Activated T-helper 2 cell treated with anti-CD3 and anti-CD28 coated beads, Interferon-gamma antibody, Interleukin-2, Interleukin-4, amounts not matched to agents 10 μg/mL and 5 μg/mL and 100 μg/mL, durations not matched to agents 14 hours and 24 hours and 36 hours (primary cell): ENCODE measurements at regions not wholly inside any gene's neighbourhood (a gene's known extent, or its start where the extent isn't known, plus 50 kb on each side); places are given as distances from the start of the nearest gene placed in this dataset.
"Not testable (repeated sequence)": the region's sequence is repeated elsewhere in the genome, so short reads cannot be mapped to it uniquely, and the experiment has no call there.

Source experiments
- DNase-seq: peaks from one replicate; pipeline ENCODE4 v3.0.0; 2021; ENCODE audit warnings: low spot score
- H3K27ac Mint-ChIP-seq: one replicate; pipeline ENCODE4 v1.8.0; 2021; ENCODE audit warnings: mixed read lengths
- H3K27me3 Mint-ChIP-seq: one replicate; pipeline ENCODE4 v1.8.0; 2021; ENCODE audit warnings: low read depth, mixed read lengths
- H3K36me3 Mint-ChIP-seq: one replicate; pipeline ENCODE4 v1.8.0; 2021; ENCODE audit warnings: low read depth, mixed read lengths
- H3K4me1 Mint-ChIP-seq: one replicate; pipeline ENCODE4 v1.8.0; 2021; ENCODE audit warnings: low read depth, mixed read lengths
- H3K4me3 Mint-ChIP-seq: one replicate; pipeline ENCODE4 v1.8.0; 2021; ENCODE audit warnings: low read depth, mild to moderate bottlenecking, moderate library complexity, mixed read lengths
- H3K9me3 Mint-ChIP-seq: one replicate; pipeline ENCODE4 v1.8.0; 2021; ENCODE audit warnings: mixed read lengths
- intact Hi-C: fragments of 100-400 bp; cut with micrococcal nuclease; formaldehyde crosslinking; loops from one replicate; pipeline ENCODE4 v1.15.1; 2023

DNA sequence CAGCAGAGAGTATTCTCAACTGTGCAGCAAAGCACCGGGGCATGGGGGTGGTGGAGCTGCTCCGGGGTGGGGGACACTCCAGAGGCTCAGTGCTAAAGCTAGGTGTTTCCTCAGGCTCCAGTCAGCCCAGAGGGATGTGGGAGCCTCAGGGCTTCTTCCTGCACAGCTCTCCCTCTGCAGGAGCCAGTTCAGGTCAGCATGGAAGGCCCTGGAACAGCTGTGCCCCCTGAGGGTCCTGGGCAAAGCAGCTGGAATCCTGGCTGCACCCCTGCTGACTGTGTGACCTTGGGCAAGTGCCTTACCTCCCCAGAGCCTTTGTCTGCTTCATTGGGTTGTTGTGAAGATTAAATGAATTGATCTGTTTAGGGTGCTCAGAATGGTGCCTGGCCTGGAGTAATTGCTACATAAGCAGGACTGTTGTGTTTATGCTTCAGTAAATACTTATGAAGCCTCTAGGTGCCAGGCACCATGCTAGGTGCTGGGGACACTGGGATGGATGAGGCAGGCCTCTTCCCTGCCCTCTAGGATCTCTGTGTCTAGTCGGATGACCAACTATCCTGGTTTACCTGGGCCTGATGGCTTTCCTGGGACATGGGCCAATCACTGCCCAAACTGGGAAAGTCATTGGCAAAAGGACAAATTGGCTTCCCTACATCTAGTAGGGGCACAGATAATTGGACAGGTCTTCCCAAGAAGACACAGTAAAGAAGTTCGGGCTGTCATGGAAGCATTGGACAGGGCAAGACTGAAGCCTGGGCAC lies 64.2 kb upstream of the LCTL start:
- Mint-ChIP-seq H3K4me3 (no peak overlapping the region), H3K27me3 (peaks cover 2% of the 10 kb centered on the region), H3K27ac (no peak overlapping the region), H3K9me3 (no peaks in the 10 kb centered on the region), H3K36me3 (no peaks in the 10 kb centered on the region), H3K4me1 (peaks cover 4% of the 10 kb centered on the region)
- intact Hi-C loops, result no loop called here
- no peak for DNase-seq

DNA sequence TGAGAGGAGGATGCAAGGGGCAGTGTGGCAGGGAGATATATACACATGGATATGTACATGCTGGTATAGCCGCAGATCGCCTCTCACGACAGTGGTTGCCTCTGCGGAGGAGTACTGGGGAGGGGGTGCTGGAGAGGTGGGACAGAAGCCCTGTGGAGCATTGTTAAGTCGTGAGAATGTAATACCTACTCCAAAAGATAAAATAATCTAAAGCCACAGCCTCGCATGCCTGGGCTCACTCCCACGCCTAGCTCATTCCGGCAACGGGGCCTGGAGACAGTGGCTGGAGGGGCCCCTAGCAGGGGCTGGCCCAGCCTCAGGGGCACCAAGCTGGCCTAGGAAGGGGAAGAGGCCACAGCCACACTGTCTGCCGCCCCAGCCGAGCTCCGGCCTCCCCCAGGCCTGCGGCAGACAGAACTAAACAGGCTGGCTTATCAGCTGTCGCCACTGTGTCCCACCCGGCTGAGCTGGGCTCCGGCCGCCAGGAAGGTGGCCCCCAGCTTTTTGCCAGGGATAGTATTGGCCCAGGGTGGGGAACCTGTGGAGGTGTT lies 65.1 kb upstream of the LCTL start:
- no peak overlapping the region for H3K4me3 Mint-ChIP-seq
- H3K4me1 Mint-ChIP-seq, result peaks cover 4% of the 10 kb centered on the region
- H3K27ac Mint-ChIP-seq, result no peak overlapping the region
- intact Hi-C loops, result no loop called here
- H3K27me3 Mint-ChIP-seq, result no peaks in the 10 kb centered on the region
- DNase-seq, result no peak
- no peaks in the 10 kb centered on the region for H3K9me3 Mint-ChIP-seq
- H3K36me3 Mint-ChIP-seq, result no peaks in the 10 kb centered on the region

DNA sequence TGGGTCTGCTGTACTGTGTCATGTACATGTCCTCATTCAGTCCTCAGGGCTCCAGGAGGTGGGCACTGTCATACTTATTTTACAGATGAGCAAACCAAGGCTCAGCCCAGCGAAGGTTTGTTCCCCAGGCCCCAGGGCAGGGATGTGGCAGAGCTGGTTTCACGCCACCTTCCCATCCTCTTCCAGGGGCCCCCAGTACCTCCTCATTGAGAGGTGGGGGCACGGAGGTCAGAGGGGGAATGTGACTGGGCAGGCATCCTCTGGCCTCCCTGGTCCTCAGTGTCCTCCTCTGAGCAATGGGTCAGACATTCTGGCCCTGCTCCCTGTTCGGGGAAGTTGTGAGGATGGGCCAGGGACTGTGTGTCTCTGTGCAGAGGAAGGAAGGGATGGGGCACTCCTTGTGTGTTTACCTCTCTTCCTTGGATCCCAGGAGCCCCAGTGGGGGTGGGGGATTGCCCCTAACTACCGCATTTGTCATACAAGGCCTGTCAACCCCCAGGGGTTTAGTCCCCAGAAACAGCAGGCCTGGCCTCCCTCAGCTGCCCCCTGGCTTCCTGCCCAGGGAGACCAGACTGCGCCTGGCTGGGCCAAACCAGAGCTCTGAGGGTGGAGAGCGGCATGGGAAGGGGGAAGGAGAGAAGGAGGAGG lies 65.9 kb upstream of the LCTL start:
- Mint-ChIP-seq H3K4me1 (peaks cover 4% of the 10 kb centered on the region), H3K27ac (no peak overlapping the region), H3K9me3 (no peaks in the 10 kb centered on the region), H3K27me3 (no peaks in the 10 kb centered on the region), H3K36me3 (no peaks in the 10 kb centered on the region), H3K4me3 (no peak overlapping the region)
- intact Hi-C loops, result no loop called here
- no peak for DNase-seq

DNA sequence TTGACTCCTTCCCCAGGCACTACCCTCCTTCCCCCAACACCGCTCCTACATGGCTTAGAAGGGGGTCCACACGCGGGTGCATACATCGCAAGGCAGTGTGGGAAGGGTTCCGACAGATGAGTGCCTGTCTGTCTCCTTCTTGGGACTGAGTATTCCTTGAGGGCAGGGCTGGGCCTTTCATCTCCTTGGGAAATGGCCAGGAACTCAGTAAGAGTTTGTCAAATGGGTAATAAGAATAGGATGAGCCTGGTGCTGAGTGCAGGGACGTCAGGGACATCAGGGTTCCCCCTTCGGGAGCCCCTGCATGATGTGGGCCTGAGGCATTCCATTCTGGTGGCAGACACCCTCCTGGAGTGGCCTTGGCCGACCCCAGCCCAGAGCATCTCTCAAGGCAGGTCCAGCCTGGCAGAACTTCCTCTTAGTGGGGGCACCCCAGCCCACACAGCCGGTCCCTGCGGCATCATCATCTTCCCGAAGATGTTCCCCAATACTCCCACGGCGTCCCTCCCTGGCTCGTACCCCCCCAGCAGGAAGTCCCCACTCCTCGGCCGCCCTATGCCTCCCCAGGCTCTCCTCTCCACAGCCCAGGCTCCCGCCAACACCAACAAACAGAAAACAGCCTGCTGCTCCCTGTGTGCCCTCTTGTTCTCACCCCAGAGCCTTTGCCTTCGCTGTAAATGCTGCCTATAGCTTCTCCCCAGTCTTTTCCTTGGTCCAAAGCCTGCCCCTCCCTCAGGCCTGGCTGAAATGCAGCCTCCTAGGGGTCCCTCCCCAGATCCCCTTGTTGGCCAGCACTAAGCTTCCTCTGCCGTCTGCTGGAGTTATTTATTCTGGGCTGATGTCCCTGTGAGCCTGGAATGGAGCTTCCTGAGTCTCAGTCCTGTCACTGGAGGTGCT lies 67.5 kb upstream of the LCTL start:
- Mint-ChIP-seq H3K27me3 (no peaks in the 10 kb centered on the region), H3K27ac (no peak overlapping the region), H3K36me3 (no peaks in the 10 kb centered on the region), H3K4me3 (no peak overlapping the region), H3K9me3 (no peaks in the 10 kb centered on the region), H3K4me1 (peaks cover 11% of the 10 kb centered on the region)
- intact Hi-C loops, result no loop called here
- DNase-seq, result no peak

DNA sequence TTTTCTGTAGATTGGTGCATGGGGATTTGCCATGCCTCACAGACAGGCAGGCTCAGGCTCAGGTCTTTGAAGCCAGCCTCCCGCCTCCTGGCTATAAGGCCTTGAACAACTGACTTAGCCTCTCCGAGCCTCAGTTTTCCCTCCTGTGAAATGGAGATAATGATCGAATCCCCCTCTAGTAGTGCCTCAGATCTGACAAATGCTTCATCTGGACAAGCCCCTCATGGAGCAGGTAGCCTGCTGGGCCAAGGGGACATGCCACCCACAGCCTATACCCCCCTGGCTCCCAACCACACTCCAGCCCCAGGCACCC lies 68.1 kb upstream of the LCTL start:
- Mint-ChIP-seq H3K9me3 (no peaks in the 10 kb centered on the region), H3K27me3 (no peaks in the 10 kb centered on the region), H3K4me3 (no peak overlapping the region), H3K4me1 (peaks cover 16% of the 10 kb centered on the region), H3K27ac (no peak overlapping the region), H3K36me3 (no peaks in the 10 kb centered on the region)
- no peak for DNase-seq
- intact Hi-C loops, result no loop called here

DNA sequence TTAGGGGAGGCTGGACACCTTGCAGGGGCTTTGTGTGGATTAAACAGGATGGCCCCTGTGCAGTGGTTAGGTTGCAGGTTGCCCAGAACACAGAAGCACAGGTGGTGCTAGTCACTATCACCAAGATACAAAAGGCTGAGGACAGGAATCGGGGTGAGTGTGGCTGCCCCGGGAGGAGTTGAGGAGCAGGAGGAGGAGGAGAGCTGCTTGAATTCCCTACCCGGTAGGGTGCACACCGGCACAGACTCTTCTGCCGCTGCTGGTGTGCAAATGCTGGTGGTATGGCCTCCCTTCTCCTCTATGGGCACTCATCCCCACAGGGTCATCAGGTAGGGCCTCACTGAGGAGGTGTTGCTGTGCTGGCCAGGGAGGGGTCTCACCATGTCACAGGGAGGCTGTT lies 67.5 kb upstream of the SMAD6 start:
- DNase-seq, result no peak
- no peak overlapping the region for H3K27ac Mint-ChIP-seq
- H3K4me3 Mint-ChIP-seq, result no peak overlapping the region
- H3K9me3 Mint-ChIP-seq, result no peaks in the 10 kb centered on the region
- no peaks in the 10 kb centered on the region for H3K36me3 Mint-ChIP-seq
- no peaks in the 10 kb centered on the region for H3K27me3 Mint-ChIP-seq
- intact Hi-C loops, result no loop called here
- peaks cover 20% of the 10 kb centered on the region for H3K4me1 Mint-ChIP-seq

DNA sequence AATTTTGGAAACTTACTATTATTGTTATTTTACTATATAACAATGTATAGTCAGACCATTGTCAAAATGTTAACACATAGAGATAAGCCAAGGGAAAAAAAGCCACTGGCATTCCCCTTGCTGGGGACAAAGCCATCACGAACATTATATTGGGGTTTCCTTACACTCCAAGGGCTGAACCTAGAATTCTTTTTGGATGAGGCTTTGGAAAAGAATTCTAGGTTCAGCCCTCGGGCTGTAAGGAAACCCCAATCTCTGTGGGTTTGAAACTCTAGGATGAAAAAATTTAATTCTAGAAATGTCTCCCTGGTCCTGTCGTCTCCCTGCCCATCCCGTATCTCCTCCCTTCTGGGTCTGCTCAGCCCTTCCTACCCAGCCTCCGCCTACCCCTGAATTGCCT lies 67.0 kb upstream of the SMAD6 start:
- H3K9me3 Mint-ChIP-seq, result no peaks in the 10 kb centered on the region
- DNase-seq, result no peak
- H3K36me3 Mint-ChIP-seq, result no peaks in the 10 kb centered on the region
- no peaks in the 10 kb centered on the region for H3K27me3 Mint-ChIP-seq
- no peak overlapping the region for H3K27ac Mint-ChIP-seq
- H3K4me3 Mint-ChIP-seq, result no peak overlapping the region
- peaks cover 20% of the 10 kb centered on the region for H3K4me1 Mint-ChIP-seq
- intact Hi-C loops, result loop anchor here (5.0 kb wide), 1 partner anchor 67 kb away; the partner anchor contains the start of gene SMAD6

DNA sequence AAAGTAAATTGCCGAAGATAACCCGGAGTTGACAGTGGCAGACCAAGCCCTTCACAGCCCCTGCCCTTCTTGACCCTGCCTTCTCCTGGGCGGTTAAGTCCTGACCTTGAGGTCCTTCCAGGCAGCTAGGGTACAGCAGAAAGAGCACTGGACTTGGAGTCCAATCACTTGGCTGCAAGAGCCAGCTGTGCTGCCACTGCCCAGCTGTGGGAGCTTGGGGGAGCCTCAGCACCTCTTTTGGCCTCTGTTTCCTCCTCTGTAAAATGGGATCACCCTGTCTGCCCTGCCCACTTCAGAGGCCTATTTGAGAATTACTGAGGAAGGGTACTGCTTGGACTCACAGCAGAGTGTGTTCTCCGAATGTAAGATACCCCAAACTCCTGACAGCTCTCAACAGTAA lies 66.2 kb upstream of the SMAD6 start:
- H3K36me3 Mint-ChIP-seq, result no peaks in the 10 kb centered on the region
- no peaks in the 10 kb centered on the region for H3K27me3 Mint-ChIP-seq
- no peak for DNase-seq
- no peaks in the 10 kb centered on the region for H3K9me3 Mint-ChIP-seq
- H3K27ac Mint-ChIP-seq, result no peak overlapping the region
- peaks cover 20% of the 10 kb centered on the region for H3K4me1 Mint-ChIP-seq
- intact Hi-C loops, result loop anchor here (5.0 kb wide), 1 partner anchor 66 kb away; the partner anchor contains the start of gene SMAD6
- H3K4me3 Mint-ChIP-seq, result no peak overlapping the region

DNA sequence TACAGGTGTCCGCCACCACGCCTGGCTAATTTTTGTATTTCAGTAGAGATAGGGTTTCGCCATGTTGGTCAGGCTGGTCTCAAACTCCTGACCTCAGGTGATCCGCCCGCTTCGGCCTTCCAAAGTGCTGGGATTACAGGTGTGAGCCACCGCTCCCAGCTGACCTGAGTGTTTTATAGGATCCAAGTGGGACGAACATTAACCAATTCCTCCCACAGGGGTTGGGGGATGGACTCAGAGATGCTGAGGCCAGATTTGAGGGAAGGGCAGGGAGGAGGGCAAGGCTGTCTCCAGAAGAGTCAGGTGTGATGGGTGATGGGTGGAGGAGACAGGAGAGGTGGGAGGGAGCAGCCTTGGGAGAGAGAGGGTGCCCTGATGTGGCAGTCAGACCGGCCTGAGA lies 65.0 kb upstream of the SMAD6 start:
- H3K36me3 Mint-ChIP-seq, H3K27ac Mint-ChIP-seq, H3K9me3 Mint-ChIP-seq, H3K4me3 Mint-ChIP-seq, DNase-seq, H3K27me3 Mint-ChIP-seq: not testable (repeated sequence)
- intact Hi-C loops, result loop anchor here (5.0 kb wide), 1 partner anchor 65 kb away; the partner anchor contains the start of gene SMAD6
- peaks cover 20% of the 10 kb centered on the region for H3K4me1 Mint-ChIP-seq

DNA sequence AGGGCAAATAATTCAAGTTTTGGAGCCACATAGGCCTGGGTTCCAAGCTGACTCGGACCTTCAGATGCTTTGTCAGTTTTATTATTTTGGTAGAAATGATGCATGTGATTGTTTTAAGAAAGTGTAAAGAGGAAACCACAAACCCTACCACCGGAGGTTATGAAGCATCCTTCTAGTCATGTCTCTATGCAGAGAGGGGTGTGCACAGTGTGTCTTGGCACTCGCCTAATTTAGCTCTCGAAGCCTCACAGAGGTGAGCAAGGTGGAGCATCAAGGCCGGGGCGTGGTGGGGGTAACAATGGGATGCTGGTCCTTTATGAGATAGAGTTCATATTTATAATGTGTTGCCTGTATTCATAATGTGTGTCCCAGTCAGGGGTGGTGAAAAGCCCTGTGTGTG lies 63.7 kb upstream of the SMAD6 start:
- Mint-ChIP-seq H3K9me3 (no peaks in the 10 kb centered on the region), H3K4me1 (peaks cover 20% of the 10 kb centered on the region), H3K36me3 (no peaks in the 10 kb centered on the region), H3K27me3 (no peaks in the 10 kb centered on the region), H3K4me3 (no peak overlapping the region), H3K27ac (no peak overlapping the region)
- DNase-seq, result peak; percentile 22
- intact Hi-C loops, result loop anchor here (5.0 kb wide), 1 partner anchor 64 kb away; the partner anchor contains the start of gene SMAD6

DNA sequence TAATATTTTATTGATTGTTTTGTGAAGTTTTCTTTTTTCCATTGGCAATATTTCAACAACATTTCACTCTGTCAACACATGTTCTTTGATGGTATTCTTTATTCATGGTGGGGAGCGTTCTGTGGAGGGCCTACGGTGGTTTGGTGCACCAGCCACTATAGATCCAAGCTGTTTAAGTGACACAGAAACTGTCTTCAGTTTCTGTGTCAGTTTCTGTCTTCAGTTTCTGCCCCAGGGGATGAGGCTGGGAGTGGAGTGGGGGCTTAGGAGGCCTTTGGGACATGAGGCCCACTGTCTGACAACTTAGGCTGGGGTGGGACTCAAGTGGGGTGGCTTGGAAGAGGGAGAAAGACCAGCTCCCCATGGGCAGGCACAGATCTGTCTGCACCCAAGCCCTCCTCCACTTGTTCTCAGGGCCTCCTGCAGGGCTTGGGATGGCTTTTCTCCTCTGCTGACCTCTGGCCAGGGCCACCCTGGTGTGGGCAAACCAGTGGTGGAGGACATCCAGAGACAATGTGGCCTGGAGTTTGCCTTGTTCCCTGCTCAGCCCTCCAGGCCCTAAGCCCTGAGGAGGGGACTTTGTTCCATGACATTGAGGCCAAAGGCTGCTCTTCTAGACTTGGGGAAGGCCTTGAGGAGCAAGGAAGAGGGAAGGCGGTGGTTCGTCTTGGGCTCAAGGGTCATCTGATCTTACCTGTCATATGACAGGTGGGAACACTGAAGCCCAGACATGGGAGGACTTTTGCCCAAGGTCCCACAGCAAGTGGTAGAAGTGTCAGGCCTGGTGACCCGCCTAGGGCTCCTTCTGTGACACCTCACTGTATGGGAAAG lies 60.3 kb upstream of the SMAD6 start:
- no peak for DNase-seq
- H3K4me1 Mint-ChIP-seq, result peaks cover 17% of the 10 kb centered on the region
- no peaks in the 10 kb centered on the region for H3K36me3 Mint-ChIP-seq
- no peak overlapping the region for H3K27ac Mint-ChIP-seq
- H3K27me3 Mint-ChIP-seq, result no peaks in the 10 kb centered on the region
- intact Hi-C loops, result no loop called here
- no peaks in the 10 kb centered on the region for H3K9me3 Mint-ChIP-seq
- H3K4me3 Mint-ChIP-seq, result no peak overlapping the region

DNA sequence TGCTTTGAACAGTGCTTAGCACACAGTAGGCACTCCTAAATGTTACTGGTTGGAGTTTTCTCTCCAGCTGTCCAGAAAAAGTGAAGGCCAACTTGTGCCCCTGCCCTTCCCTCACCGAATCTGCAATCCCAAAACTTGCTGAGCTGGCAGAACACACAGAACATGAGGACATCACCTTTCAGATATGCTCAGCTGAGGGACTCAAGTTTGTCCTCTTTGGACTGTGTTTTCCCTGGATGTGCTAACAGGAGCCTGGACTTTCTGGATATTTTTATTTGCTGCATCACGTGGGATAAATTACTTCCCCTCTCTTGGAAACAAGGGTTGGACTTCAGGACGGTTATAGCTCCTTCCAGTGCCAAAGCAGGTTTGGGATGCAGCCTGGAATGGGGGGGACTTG lies 59.5 kb upstream of the SMAD6 start:
- no peaks in the 10 kb centered on the region for H3K36me3 Mint-ChIP-seq
- DNase-seq, result no peak
- no peaks in the 10 kb centered on the region for H3K27me3 Mint-ChIP-seq
- H3K4me1 Mint-ChIP-seq, result peaks cover 15% of the 10 kb centered on the region
- no peak overlapping the region for H3K27ac Mint-ChIP-seq
- intact Hi-C loops, result no loop called here
- no peaks in the 10 kb centered on the region for H3K9me3 Mint-ChIP-seq
- no peak overlapping the region for H3K4me3 Mint-ChIP-seq
